Esophagus squamous epithelium (tissue), 5 donors: ENCODE measurements at regions not wholly inside any gene's neighbourhood (a gene's known extent, or its start where the extent isn't known, plus 50 kb on each side); places are given as distances from the start of the nearest gene placed in this dataset.

Experiments used
- DNase-seq: peaks from one replicate; lab custom pipeline; 2025; lab: John Stamatoyannopoulos, UW
- H3K27ac ChIP-seq, 4 donors: fragments of 200-600 bp; sonication (generic); one replicate each; pipeline ENCODE4 v1.5.1; 2016 to 2019; ENCODE audit warnings: mild to moderate bottlenecking in 1 of 4
- H3K27me3 ChIP-seq, 4 donors: fragments of 200-600 bp; sonication (generic); 1 replicate in 3 of 4; 2 replicates in 1 of 4; pipeline versions ENCODE4 v1.5.1 to v1.6.0; 2017 to 2021; ENCODE audit warnings: antibody characterized with exemption in 1 of 4
- H3K36me3 ChIP-seq, 3 donors: fragments of 200-600 bp; sonication (generic); one replicate each; pipeline ENCODE4 v1.5.1; 2016 to 2019
- H3K4me1 ChIP-seq, 3 donors: fragments of 200-600 bp; sonication (generic); one replicate each; pipeline ENCODE4 v1.5.1; 2017 to 2019
- H3K4me3 ChIP-seq, 4 donors: fragments of 200-600 bp; sonication (generic); 1 replicate in 3 of 4; 2 replicates in 1 of 4; pipeline ENCODE4 v1.5.1; 2016 to 2019; ENCODE audit warnings: mild to moderate bottlenecking in 2 of 4, moderate library complexity in 1 of 4
- H3K9me3 ChIP-seq, 3 donors: fragments of 200-600 bp; sonication (generic); one replicate each; pipeline ENCODE4 v1.5.1; 2016 to 2019
- CTCF ChIP-seq, 6 experiments: fragments of 450-650 bp in 4 of 6; fragments of 200-600 bp in 2 of 6; sonication (generic) in 2 of 6; IDR thresholded peaks; one replicate each; pipeline ENCODE4 v1.5.1; 2016 to 2019; ENCODE audit warnings: antibody characterized with exemption in 6 of 6, mild to moderate bottlenecking in 4 of 6, moderate library complexity in 4 of 6
- POLR2A ChIP-seq, 4 donors: fragments of 450-650 bp; IDR thresholded peaks; one replicate each; pipeline ENCODE4 v1.6.1; 2017; ENCODE audit warnings: antibody characterized with exemption in 4 of 4, mild to moderate bottlenecking in 4 of 4, moderate library complexity in 3 of 4
- WGBS, 2 donors: methylation state at CpG; one replicate each; pipeline ENCODE4 v1.1.5; 2018; 5-methylcytosine and 5-hydroxymethylcytosine counted together
- intact Hi-C: fragments of 100-400 bp; cut with DNase I; formaldehyde crosslinking; loops from one replicate; pipeline ENCODE4 v1.15.0; 2022
- donor health status: DM: yes; HTN: yes; CAD: no.

GRCh38 chr3:21049334-21050062 lies 701.5 kb downstream of the ZNF385D start:
- Histone ChIP-seq H3K27ac (no peak overlapping the region), H3K9me3 (peaks cover 0 to 4% (median 0%) of the 10 kb centered on the region in 3 donors), H3K27me3 (no peaks in the 10 kb centered on the region), H3K4me3 (no peak overlapping the region), H3K4me1 (no peaks in the 10 kb centered on the region), H3K36me3 (no peaks in the 10 kb centered on the region)
- DNase-seq = no peak
- TF ChIP-seq CTCF (IDR thresholded peaks at IDR 0.05) (no peak), POLR2A (IDR thresholded peaks at IDR 0.05) (no peak)
- 52 to 65% methylated on average over 7 of the region's 7 CpGs for WGBS, 2 donors
- intact Hi-C loops = no loop called here

GRCh38 chr3:21043139-21043538 lies 707.9 kb downstream of the ZNF385D start:
- TF ChIP-seq POLR2A (IDR thresholded peaks at IDR 0.05) = no peak
- TF ChIP-seq CTCF (IDR thresholded peaks at IDR 0.05) = no peak
- intact Hi-C loops = no loop called here
- DNase-seq = no peak

GRCh38 chr3:21042184-21042583 lies 708.8 kb downstream of the ZNF385D start:
- Histone ChIP-seq H3K9me3 (no peaks in the 10 kb centered on the region), H3K4me1 (no peaks in the 10 kb centered on the region), H3K4me3 (no peak overlapping the region), H3K27ac (no peak overlapping the region), H3K27me3 (no peaks in the 10 kb centered on the region), H3K36me3 (no peaks in the 10 kb centered on the region)
- 86 to 89% methylated on average over 9 of the region's 9 CpGs for WGBS, 2 donors
- no peak for DNase-seq
- intact Hi-C loops = no loop called here
- TF ChIP-seq CTCF (IDR thresholded peaks at IDR 0.05) = no peak
- no peak for TF ChIP-seq POLR2A (IDR thresholded peaks at IDR 0.05)

More at GRCh38 chr3:21043139-21043538, 707.9 kb downstream of the ZNF385D start:
- Histone ChIP-seq H3K27ac (no peak overlapping the region), H3K4me1 (no peaks in the 10 kb centered on the region), H3K36me3 (no peaks in the 10 kb centered on the region), H3K9me3 (no peaks in the 10 kb centered on the region), H3K27me3 (no peaks in the 10 kb centered on the region), H3K4me3 (no peak overlapping the region)
- 14 to 25% methylated on average over 1 of the region's 1 CpG for WGBS, 2 donors

GRCh38 chr3:21041621-21042020 lies 709.4 kb downstream of the ZNF385D start:
- no peak overlapping the region for H3K4me3 ChIP-seq
- H3K27me3 ChIP-seq = no peaks in the 10 kb centered on the region
- TF ChIP-seq CTCF (IDR thresholded peaks at IDR 0.05) (no peak), POLR2A (IDR thresholded peaks at IDR 0.05) (no peak)
- H3K36me3 ChIP-seq = no peaks in the 10 kb centered on the region
- intact Hi-C loops = no loop called here
- DNase-seq = no peak
- no peak overlapping the region for H3K27ac ChIP-seq
- no peaks in the 10 kb centered on the region for H3K4me1 ChIP-seq
- 15 to 50% methylated on average over 1 of the region's 1 CpG for WGBS, 2 donors
- H3K9me3 ChIP-seq = no peaks in the 10 kb centered on the region

- TF ChIP-seq CTCF (IDR thresholded peaks at IDR 0.05) = no peak
- no peak for TF ChIP-seq POLR2A (IDR thresholded peaks at IDR 0.05)
- Histone ChIP-seq H3K9me3 (no peaks in the 10 kb centered on the region), H3K27me3 (no peaks in the 10 kb centered on the region), H3K4me1 (no peaks in the 10 kb centered on the region), H3K27ac (no peak overlapping the region), H3K36me3 (no peaks in the 10 kb centered on the region), H3K4me3 (no peak overlapping the region)
- 92 to 93% methylated on average over 1 of the region's 1 CpG for WGBS, 2 donors
- DNase-seq = no peak
- intact Hi-C loops = no loop called here
These were observed 714.1 kb downstream of the ZNF385D start for GRCh38 chr3:21036888-21037287.
